IPS-NIHi11 (cell line): ENCODE measurements at regions not wholly inside any gene's neighbourhood (a gene's known extent, or its start where the extent isn't known, plus 50 kb on each side); places are given as distances from the start of the nearest gene placed in this dataset.
A peak's percentile ranks its signal among the peaks of the same experiment; 100 is the strongest.
"Not testable (repeated sequence)": the region's sequence is repeated elsewhere in the genome, so short reads cannot be mapped to it uniquely, and the experiment has no call there.

Experiments used
- DNase-seq: peaks from one replicate; pipeline ENCODE4 v3.0.0; 2012; ENCODE audit warnings: mixed read lengths, low spot score

- DNase-seq = no peak
Measured at GRCh38 chr3:15851735-15852134, 54.0 kb upstream of the ANKRD28 start.

- peak; percentile 73 for DNase-seq
Measured at GRCh38 chr3:15858547-15859506, 61.0 kb upstream of the ANKRD28 start.

- peak; percentile 87 for DNase-seq
Measured at GRCh38 chr3:15859507-15860013, 61.8 kb upstream of the ANKRD28 start.

DNA sequence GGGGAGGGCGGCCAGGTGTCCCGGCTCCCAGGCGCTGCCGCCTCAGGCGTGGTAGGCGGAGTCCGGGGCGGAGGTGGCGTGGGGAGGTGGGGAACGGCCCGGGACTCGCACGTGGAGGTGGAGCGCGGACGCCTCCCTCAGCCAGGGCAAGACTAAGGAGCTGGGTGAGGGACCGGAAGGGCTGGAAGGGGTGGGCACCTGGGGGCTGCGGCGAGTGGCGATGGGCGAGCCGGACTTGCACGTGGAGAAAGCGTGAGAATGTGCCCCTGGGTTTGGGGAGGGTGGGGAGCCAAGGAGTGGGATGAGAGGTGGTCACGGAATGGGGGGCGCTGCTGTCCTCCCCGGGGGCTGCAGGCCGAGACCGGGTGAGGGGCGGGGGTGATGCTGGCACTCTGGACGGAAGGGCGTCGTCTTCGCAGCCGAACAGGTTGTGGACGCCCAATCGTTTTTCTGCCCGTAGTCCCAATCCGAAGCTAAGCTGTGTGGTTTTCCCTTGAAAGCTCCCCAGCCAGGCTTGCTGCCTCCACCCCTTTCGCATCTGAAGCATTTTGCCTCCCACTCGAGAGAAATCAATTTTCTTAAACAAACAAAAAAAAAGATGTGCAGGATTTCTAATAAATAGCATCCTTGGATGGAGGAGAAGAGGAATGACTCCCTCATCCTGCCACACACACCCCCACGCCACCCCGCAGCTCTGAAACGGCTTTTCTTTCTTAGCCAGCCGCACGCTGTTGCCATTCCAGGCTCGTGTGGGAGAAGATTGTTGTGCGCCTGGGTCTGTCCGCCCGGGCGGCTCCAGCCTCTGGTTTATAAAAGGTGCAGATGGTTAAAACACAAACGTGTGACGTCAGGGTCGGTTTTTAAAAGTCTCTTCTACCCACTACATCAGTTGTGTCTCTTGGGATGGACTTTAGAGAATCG lies 62.5 kb upstream of the ANKRD28 start:
- DNase-seq = peak; percentile 16

DNA sequence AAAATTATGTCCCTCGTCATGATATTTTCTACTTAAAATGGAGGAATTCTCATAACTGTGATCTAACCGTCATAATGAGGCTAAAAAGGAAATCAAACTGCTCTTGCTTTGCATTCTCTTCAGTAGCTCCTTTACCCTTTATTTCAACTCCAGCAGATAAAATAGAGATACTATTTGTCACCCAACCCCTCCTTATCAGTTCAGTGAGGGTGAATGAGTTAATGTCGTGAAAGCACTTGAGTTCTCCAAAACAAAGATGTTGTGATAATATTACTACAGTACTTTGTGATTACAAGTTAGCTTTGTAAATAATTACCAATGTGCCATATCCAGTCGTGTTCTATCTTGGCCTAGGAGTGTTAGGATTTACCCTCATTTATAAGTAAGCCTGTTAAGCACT lies 63.4 kb upstream of the ANKRD28 start:
- no peak for DNase-seq

DNA sequence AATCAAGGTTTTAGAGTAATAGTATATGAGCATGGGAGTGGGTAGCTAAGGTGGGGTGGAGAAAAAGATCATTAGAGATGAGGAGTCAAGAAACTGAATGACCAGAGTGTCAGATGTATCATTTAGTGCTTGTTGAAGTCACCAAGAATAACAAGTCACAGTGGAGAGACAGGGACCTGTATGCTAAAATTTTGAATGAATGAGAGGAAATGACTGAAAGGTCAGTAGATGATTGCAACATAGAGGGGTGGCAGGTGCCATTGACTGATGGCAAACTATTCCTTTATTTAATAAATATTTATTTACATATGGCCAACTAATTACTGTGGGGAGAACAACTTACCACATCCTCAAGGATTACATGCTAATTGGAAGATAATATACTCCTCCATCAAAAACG lies 75.0 kb upstream of the ANKRD28 start:
- no peak for DNase-seq

DNA sequence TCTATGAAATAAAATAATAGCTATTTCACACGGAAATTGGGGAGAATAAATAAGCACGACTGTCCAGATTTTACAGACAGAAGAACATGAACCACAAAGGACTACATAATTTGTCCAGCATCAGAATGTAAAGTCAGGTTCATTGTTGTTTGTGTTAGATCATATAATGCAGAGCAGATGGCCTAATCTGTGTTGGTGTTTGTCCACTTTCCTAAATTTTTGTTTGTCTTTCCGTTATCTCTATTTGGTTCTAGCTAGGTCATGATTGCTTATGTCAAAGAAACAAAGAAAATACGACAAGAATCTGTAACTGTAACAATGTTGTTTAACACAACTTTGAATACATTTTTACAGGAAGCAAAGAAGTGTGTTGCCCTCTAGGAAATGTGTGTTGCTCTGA lies 75.6 kb upstream of the ANKRD28 start:
- no peak for DNase-seq

DNA sequence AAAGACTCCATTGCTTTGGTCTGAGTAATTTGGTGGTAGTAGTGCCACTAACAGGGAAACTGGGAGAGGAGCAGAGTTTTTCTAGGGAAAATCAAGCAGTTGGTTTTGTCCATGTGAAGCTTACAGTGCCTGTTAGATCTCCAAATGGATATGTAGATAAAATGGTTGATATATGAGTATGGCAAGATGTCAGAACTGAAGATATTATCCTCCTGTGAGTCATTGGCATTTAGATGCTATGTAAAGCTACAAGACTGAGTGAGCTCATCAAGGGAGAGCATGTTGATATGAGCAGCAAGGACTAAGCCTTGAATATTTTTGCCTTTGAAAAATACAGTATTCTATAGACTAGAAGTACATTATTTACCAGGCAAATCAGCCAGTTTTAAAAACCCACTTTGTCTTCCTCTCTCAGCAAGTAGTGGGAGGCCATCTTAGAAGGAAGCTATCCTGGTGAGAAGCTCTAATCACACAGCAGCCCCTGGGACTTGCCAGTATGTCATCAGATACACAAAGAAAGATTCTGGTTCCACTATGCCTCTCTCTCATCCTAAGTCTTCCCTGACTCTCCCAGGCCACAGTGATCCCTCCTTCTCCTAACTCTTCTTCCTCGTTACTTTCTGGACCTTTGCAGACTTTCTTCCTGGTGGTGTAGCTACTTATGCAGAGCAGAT lies 77.4 kb upstream of the ANKRD28 start:
- no peak for DNase-seq

DNA sequence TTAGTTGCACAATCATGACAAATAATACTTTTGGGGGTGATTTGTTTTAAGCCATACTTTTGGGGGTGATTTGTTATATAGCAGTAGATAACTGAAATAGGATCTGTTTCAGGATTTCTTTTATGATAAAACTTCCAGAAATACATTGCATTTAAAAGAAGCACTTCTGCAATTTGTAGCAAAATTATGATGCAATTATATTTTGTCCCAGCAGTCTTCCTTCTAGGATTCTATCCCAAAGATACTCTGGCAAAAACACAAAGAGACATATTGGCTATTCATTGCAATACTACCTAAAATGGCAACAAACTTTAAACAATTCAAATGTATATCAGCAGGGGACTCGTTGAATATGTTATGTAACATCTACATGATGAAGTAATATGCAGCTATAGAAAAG lies 78.9 kb upstream of the ANKRD28 start:
- no peak for DNase-seq

- no peak for DNase-seq
Measured at GRCh38 chr3:15877813-15878212, 80.0 kb upstream of the ANKRD28 start.

DNA sequence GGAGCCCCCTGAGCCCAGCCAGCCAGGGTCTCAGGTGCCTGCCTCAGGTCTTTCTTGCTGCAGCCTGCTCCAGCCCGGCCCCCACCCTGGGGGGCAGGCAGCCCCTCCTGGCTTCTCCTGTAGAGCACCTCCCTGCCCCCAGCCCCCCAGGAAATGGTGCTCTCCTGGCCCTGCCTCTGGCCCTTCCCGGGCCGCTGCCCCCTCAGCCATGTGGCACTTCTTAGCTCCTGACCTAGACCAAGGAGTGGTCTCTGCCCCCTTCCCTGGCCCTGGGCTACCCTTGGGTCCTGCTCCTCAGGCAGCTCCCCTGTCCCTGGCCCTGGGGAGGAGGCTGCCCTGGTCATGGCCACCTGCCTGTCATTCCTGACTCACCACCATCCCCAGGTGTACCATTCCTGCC lies 82.0 kb upstream of the ANKRD28 start:
- DNase-seq = not testable (repeated sequence)

- DNase-seq = no peak
Measured at GRCh38 chr3:15882577-15882976, 84.8 kb upstream of the ANKRD28 start.

- no peak for DNase-seq
Measured at GRCh38 chr3:15884132-15884531, 86.4 kb upstream of the ANKRD28 start.

GRCh38 chr3:15886521-15886920 lies 88.7 kb upstream of the ANKRD28 start:
- no peak for DNase-seq

GRCh38 chr3:15887261-15887660 lies 89.5 kb upstream of the ANKRD28 start:
- no peak for DNase-seq

GRCh38 chr3:15889936-15890335 lies 92.2 kb upstream of the ANKRD28 start:
- DNase-seq = no peak

DNA sequence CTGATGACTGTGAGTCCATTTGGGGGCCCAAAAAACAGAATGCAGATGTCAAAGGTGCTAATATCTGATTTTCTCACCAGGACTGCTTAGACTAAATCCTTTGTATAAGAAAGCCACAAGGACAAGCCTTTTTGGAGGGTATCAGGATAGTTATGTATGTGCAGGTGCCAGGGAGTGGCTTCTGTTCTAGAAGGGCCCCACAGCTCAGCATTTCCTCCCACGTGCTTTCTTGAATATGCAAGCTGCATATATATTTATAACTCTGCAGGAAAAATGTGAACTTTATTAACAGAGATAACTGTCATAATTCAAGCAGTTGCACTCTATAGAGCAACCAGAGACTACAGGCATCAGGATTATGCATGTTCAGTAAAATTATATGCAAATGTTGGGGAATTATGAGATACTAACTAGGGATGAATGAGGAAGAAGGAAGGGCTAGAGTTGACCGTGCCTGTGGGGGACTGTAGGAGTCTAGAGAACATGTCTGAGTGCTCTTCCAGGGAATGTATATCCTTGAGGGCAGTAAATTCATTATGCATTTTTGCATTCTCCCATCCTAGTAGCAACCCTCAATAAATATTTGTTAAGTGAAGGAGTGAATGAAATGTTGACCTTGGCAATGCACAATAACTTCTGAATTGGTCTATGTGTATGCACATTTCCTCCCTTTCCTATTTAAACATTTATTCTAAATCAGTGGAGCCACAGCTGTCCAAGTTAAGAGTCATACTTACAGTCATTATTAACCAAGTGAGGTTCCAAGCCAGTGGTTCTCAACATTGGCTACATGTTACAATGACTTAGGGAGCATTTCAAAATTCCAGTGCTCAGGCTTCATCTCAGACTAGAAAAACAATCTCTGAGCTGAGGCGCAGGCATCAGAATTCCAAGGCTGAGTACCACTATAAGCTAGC lies 94.8 kb upstream of the ANKRD28 start:
- no peak for DNase-seq

- no peak for DNase-seq
Measured at GRCh38 chr3:15894382-15894781, 96.6 kb upstream of the ANKRD28 start.

- no peak for DNase-seq
Measured at GRCh38 chr3:15896500-15896899, 98.7 kb upstream of the ANKRD28 start.

DNA sequence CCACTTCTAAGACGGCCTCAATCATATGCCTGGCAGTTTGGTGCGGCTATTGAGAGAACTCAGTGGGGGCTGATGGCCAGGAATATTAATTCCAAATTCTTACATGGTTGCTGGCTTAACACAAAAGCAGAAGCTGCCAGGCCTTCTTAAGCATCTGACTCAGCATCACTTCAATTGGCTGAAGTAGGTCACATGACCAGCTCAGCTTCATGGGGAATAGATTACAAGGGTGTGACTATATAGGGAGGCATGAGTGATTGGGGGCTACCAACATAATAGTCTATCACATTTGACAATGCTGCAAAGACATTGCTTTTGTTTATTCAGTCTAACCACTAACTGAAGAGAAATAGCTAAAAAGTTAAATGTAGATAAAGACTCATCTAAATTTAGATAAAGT lies 101.6 kb upstream of the ANKRD28 start:
- peak; percentile 47 for DNase-seq

DNA sequence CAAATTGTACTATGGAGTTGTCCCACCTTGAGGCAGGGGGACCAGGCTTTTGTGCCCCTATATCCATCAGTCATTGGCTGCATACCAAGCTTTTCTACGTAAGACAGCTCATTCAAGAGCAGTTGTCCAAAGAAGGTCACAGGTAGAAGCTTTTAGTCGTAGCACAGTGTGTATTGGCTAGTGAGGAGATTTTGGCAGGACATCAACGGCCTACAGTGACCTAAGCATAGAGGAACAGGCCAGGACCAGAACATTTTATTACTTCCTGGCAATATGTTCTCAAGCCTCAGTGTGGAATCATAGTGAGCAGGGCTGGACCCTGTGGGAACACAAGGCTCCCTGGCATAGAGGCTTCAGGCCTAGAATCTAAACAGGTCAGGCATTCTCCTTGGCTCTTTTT lies 105.4 kb upstream of the ANKRD28 start:
- DNase-seq = no peak
